HEK293T (cell line): ENCODE measurements at regions not wholly inside any gene's neighbourhood (a gene's known extent, or its start where the extent isn't known, plus 50 kb on each side); places are given as distances from the start of the nearest gene placed in this dataset.

ENCODE experiments used
- BHLHE40 ChIP-seq: fragments of 450-650 bp; IDR thresholded peaks from 2 replicates; pipeline ENCODE4 v1.6.1; 2016; ENCODE audit warnings: mild to moderate bottlenecking, moderate library complexity, borderline replicate concordance
- CTBP1 ChIP-seq: fragments of 450-650 bp; IDR thresholded peaks from 2 replicates; pipeline ENCODE4 v1.6.1; 2016; ENCODE audit warnings: borderline replicate concordance
- ELF4 ChIP-seq: fragments of 450-650 bp; IDR thresholded peaks from 2 replicates; pipeline ENCODE4 v1.6.1; 2017; ENCODE audit warnings: antibody characterized with exemption
- FOXA1 ChIP-seq: fragments of 450-650 bp; IDR thresholded peaks from 2 replicates; pipeline ENCODE4 v1.6.1; 2016; ENCODE audit warnings: mild to moderate bottlenecking
- FOXM1 ChIP-seq: fragments of 450-650 bp; IDR thresholded peaks from 2 replicates; pipeline ENCODE4 v1.6.1; 2017; ENCODE audit warnings: mild to moderate bottlenecking, borderline replicate concordance
- LEF1 ChIP-seq: fragments of 450-650 bp; IDR thresholded peaks from 2 replicates; pipeline ENCODE4 v1.6.1; 2017; ENCODE audit warnings: mild to moderate bottlenecking, borderline replicate concordance
- NFRKB ChIP-seq: fragments of 450-650 bp; IDR thresholded peaks from 2 replicates; pipeline ENCODE4 v1.6.1; 2016; ENCODE audit warnings: mild to moderate bottlenecking, moderate library complexity
- PKNOX1 ChIP-seq: fragments of 450-650 bp; IDR thresholded peaks from 2 replicates; pipeline ENCODE4 v1.6.1; 2016
- SP1 ChIP-seq: fragments of 450-650 bp; IDR thresholded peaks from 2 replicates; pipeline ENCODE4 v1.6.1; 2017
- SUZ12 ChIP-seq: fragments of 450-650 bp; IDR thresholded peaks from 2 replicates; pipeline ENCODE4 v1.6.1; 2016; ENCODE audit warnings: mild to moderate bottlenecking
- TARDBP ChIP-seq: fragments of 450-650 bp; IDR thresholded peaks from 2 replicates; pipeline ENCODE4 v1.6.1; 2016
- ZNF384 ChIP-seq: fragments of 450-650 bp; IDR thresholded peaks from 2 replicates; pipeline ENCODE4 v1.6.1; 2016

GRCh38 chr5:159539678-159540077 is 209.4 kb upstream of the IL12B start:
- TF ChIP-seq ELF4 (no peak), BHLHE40 (no peak), ZNF384 (no peak), NFRKB (no peak), FOXM1 (no peak), CTBP1 (no peak), FOXA1 (no peak), LEF1 (no peak), SP1 (no peak), TARDBP (no peak), SUZ12 (no peak), PKNOX1 (no peak)
